SK-N-MC (cell line): ENCODE measurements at regions not wholly inside any gene's neighbourhood (a gene's known extent, or its start where the extent isn't known, plus 50 kb on each side); places are given as distances from the start of the nearest gene placed in this dataset.

Experiments
- DNase-seq: peaks from one replicate; pipeline ENCODE4 v3.0.0-alpha.2; 2011; ENCODE audit warnings: low read depth, low spot score
- H3K27ac ChIP-seq: fragments of 200-600 bp; sonication (generic); 2 replicates; pipeline ENCODE4 v1.5.1; 2016; ENCODE audit warnings: mixed run types
- H3K36me3 ChIP-seq: fragments of 200-600 bp; sonication (generic); 2 replicates; pipeline ENCODE4 v1.6.1; 2017; ENCODE audit warnings: antibody characterized with exemption, low read length, mixed read lengths; ENCODE audit not compliant: insufficient read depth
- H3K4me3 ChIP-seq: fragments of 200-600 bp; sonication (generic); 2 replicates; pipeline ENCODE4 v1.5.1; 2016
- H3K9ac ChIP-seq: fragments of 200-600 bp; sonication (generic); 2 replicates; pipeline ENCODE4 v1.8.0; 2017; ENCODE audit warnings: mixed run types, mixed read lengths; ENCODE audit not compliant: insufficient read length
- H3K9me3 ChIP-seq: fragments of 200-600 bp; sonication (generic); 2 replicates; pipeline ENCODE4 v1.6.1; 2017; ENCODE audit warnings: low read depth, mild to moderate bottlenecking, antibody characterized with exemption, low read length, moderate library complexity, mixed read lengths
- EZH2 ChIP-seq: fragments of 200-600 bp; sonication (generic); IDR thresholded peaks from one replicate; pipeline ENCODE4 v1.6.1; 2017; ENCODE audit warnings: antibody characterized with exemption
- FOXP2 ChIP-seq: optimal IDR thresholded peaks from 2 replicates; pipeline ENCODE3; 2011; ENCODE audit warnings: mild to moderate bottlenecking, moderate library complexity; ENCODE audit not compliant: insufficient read depth; ENCODE audit errors: extremely low read length, control extremely low read depth
- POLR2AphosphoS5 ChIP-seq: IDR thresholded peaks from 2 replicates; pipeline ENCODE4 v1.6.1; 2012; ENCODE audit warnings: mild to moderate bottlenecking, low read depth, low read length, borderline replicate concordance

- Histone ChIP-seq H3K9ac (no peak overlapping the region), H3K9me3 (no peaks in the 10 kb centered on the region), H3K27ac (no peak overlapping the region), H3K4me3 (no peak overlapping the region), H3K36me3 (no peaks in the 10 kb centered on the region)
- TF ChIP-seq POLR2AphosphoS5: no peak
- TF ChIP-seq EZH2: no peak
- no peak for TF ChIP-seq FOXP2
- DNase-seq: no peak
These were observed 412.5 kb upstream of the THRB start for GRCh38 chr3:24907106-24907505.

- Histone ChIP-seq H3K36me3 (no peaks in the 10 kb centered on the region), H3K9ac (no peak overlapping the region), H3K27ac (no peak overlapping the region), H3K9me3 (no peaks in the 10 kb centered on the region), H3K4me3 (no peak overlapping the region)
- no peak for TF ChIP-seq EZH2
- TF ChIP-seq FOXP2: no peak
- DNase-seq: no peak
These were observed 416.4 kb upstream of the THRB start for GRCh38 chr3:24911076-24911475.

DNA sequence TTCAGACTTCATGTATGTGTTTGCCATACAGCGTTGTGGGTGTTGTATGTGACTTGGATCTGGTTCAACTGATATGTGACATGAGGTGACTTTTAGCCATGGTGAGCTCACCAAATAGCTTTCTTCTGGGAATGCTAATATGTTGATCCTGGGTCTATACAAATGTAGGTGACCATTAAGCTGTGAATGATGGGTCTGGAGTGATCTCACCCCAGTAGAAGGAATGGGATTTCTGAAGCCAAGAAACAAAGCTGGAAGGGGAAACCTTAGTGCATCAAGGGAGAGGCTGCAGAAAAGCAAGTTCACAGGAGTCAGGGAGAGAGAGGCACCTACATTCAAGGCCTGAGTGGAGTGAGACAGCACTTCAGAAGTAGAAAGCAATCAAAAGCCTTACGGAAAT is 421.0 kb upstream of the THRB start:
- DNase-seq: no peak
- H3K9me3 ChIP-seq: no peaks in the 10 kb centered on the region
- H3K36me3 ChIP-seq: no peaks in the 10 kb centered on the region
- H3K9ac ChIP-seq: no peak overlapping the region
- no peak overlapping the region for H3K27ac ChIP-seq
- no peak overlapping the region for H3K4me3 ChIP-seq
- TF ChIP-seq POLR2AphosphoS5 (no peak), FOXP2 (no peak), EZH2 (no peak)

- DNase-seq: no peak
These were observed 423.3 kb upstream of the THRB start for GRCh38 chr3:24917908-24918307.

DNA sequence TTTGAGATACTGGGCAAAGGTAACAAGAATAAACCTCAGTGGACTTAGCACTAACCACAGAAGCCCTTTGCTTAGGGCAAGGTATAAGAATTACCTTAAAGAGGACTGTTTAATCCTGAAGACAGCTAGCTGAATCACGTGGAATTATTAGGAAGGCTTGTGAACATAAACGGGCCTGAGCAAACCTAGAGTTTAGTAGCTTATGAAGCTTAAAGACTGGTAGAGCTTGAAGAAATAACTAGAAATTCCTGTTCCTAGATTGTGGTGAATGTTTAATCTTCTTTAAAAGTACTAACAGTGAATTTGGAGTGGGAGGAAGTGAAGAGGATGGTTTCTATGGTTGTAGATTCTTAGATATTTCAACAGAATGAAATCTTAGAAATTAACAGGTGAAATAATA is 428.9 kb upstream of the THRB start:
- H3K4me3 ChIP-seq: no peak overlapping the region
- no peak overlapping the region for H3K9ac ChIP-seq
- no peak overlapping the region for H3K27ac ChIP-seq
- H3K36me3 ChIP-seq: no peaks in the 10 kb centered on the region
- no peaks in the 10 kb centered on the region for H3K9me3 ChIP-seq
- no peak for TF ChIP-seq EZH2
- no peak for DNase-seq

More at GRCh38 chr3:24917908-24918307, 423.3 kb upstream of the THRB start:
- Histone ChIP-seq H3K36me3 (no peaks in the 10 kb centered on the region), H3K9ac (no peak overlapping the region), H3K4me3 (no peak overlapping the region), H3K27ac (no peak overlapping the region), H3K9me3 (no peaks in the 10 kb centered on the region)
- TF ChIP-seq FOXP2 (no peak), POLR2AphosphoS5 (no peak), EZH2 (no peak)

DNA sequence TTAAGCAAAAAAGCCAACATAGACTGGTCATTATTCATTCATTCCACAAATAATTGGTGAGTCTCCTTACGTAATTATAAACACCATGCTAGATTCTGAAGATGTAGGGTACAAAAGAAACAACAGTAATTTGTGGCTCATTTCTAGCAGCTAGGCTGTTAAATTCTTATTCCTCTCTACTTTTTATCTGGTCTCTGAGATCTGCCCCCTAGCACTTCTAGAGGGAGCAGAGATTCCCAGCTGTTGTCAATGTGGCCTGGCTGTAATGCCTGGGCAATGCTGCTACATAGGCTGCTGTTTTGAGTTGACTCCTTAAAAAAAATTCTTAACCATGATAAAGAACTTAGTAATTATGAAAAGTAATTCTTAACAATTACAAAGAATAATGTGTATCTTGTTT is 434.9 kb upstream of the THRB start:
- no peak for DNase-seq
- H3K9me3 ChIP-seq: no peaks in the 10 kb centered on the region
- no peak overlapping the region for H3K27ac ChIP-seq
- no peak overlapping the region for H3K4me3 ChIP-seq
- TF ChIP-seq EZH2 (no peak), FOXP2 (no peak), POLR2AphosphoS5 (no peak)
- H3K36me3 ChIP-seq: no peaks in the 10 kb centered on the region
- no peak overlapping the region for H3K9ac ChIP-seq

DNA sequence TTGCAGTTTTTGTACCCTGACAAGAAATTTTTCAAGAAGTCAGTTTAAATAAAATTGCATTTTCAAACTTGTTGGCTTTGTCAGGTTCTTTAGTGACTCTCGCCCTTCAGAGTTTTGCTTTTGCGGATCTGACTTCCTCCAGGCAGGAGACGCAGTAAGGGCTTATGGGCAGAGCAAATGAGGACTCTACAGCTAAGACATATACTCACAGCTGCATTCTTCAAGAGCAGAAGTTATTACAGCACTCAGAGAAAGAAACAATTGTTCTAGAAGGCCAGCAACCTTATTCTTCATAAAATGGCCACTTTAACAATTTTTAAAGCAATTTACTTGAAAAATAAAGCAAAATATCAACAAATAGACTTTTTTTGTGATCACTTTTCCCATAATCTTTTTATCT is 438.8 kb upstream of the THRB start:
- H3K9me3 ChIP-seq: no peaks in the 10 kb centered on the region

DNA sequence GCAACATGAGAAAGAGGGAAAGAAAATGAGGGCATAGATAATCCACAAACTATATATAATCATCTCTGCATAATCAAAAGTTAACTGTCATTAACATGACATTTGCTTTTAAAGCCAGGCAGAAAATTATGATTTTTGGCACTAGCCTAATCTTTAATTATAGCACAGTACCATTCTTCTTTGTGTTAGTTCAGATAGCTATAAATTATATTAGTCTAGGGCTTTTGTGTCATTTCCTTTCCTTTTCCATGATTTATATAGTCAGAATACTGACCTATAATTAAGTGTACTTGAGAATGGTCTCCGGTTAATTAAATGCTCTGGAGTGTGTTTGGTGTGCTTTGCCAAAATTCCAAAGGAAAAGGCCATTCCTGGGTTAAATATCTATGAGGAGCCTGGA is 441.9 kb upstream of the THRB start:
- Histone ChIP-seq H3K36me3 (no peaks in the 10 kb centered on the region), H3K4me3 (no peak overlapping the region), H3K9me3 (no peaks in the 10 kb centered on the region), H3K27ac (no peak overlapping the region), H3K9ac (no peak overlapping the region)
- no peak for TF ChIP-seq POLR2AphosphoS5
- TF ChIP-seq FOXP2: no peak
- no peak for TF ChIP-seq EZH2
- DNase-seq: no peak

More for the DNA sequence above, 438.8 kb upstream of the THRB start:
- no peak overlapping the region for H3K9ac ChIP-seq
- DNase-seq: no peak
- H3K4me3 ChIP-seq: no peak overlapping the region
- TF ChIP-seq EZH2 (no peak), POLR2AphosphoS5 (no peak), FOXP2 (no peak)
- no peak overlapping the region for H3K27ac ChIP-seq
- H3K36me3 ChIP-seq: no peaks in the 10 kb centered on the region

DNA sequence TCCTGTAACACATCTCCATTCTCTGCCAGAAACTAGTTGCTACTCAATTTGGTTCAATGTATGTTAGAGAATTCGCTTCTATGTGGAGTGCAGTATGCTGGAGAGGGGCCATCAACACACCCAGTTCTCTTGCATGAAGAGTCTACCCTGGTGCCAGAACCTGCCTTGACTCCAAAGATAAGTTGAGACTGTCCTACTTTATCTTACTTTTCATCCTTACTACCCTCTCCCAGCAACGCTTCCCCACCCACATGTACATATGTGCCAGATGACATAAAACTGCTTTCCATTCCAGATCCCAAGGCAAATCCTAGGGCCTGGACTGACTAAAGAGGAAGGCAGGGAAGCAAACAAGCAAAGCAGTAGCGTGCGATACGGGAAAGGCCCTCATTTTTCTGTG is 442.6 kb upstream of the THRB start:
- H3K36me3 ChIP-seq: no peaks in the 10 kb centered on the region
- no peak overlapping the region for H3K9ac ChIP-seq
- no peaks in the 10 kb centered on the region for H3K9me3 ChIP-seq
- no peak overlapping the region for H3K4me3 ChIP-seq
- DNase-seq: no peak
- no peak overlapping the region for H3K27ac ChIP-seq
- TF ChIP-seq EZH2: no peak
- no peak for TF ChIP-seq FOXP2
- no peak for TF ChIP-seq POLR2AphosphoS5

GRCh38 chr3:24937780-24938179 is 443.1 kb upstream of the THRB start:
- no peak overlapping the region for H3K4me3 ChIP-seq
- H3K9me3 ChIP-seq: no peaks in the 10 kb centered on the region
- TF ChIP-seq POLR2AphosphoS5 (no peak), EZH2 (no peak), FOXP2 (no peak)
- DNase-seq: no peak
- no peaks in the 10 kb centered on the region for H3K36me3 ChIP-seq
- H3K27ac ChIP-seq: no peak overlapping the region
- no peak overlapping the region for H3K9ac ChIP-seq
